Neural progenitor cell (in vitro differentiated cells): ENCODE measurements at regions not wholly inside any gene's neighbourhood (a gene's known extent, or its start where the extent isn't known, plus 50 kb on each side); places are given as distances from the start of the nearest gene placed in this dataset.

ENCODE experiments used
- DNase-seq: peaks from one replicate; pipeline ENCODE4 v3.0.0-alpha.2; 2016; ENCODE audit warnings: low spot score
- H2AFZ ChIP-seq: fragments of 200-600 bp; sonication (generic); replicated peaks from 2 replicates; pipeline ENCODE4 v1.6.1; 2016; ENCODE audit warnings: antibody characterized with exemption
- H3F3A ChIP-seq: fragments of 200-600 bp; sonication (generic); 2 replicates; pipeline ENCODE4 v1.6.1; 2016; ENCODE audit warnings: antibody characterized with exemption, low read depth
- H3K27ac ChIP-seq: fragments of 200-600 bp; sonication (generic); 2 replicates; pipeline ENCODE4 v1.5.1; 2016; ENCODE audit warnings: mild to moderate bottlenecking
- H3K27me3 ChIP-seq: fragments of 200-600 bp; sonication (generic); 2 replicates; pipeline ENCODE4 v1.6.1; 2016; ENCODE audit warnings: mild to moderate bottlenecking, moderate library complexity
- H3K36me3 ChIP-seq: fragments of 200-600 bp; sonication (generic); 2 replicates; pipeline ENCODE4 v1.5.1; 2016
- H3K4me1 ChIP-seq: fragments of 200-600 bp; sonication (generic); 2 replicates; pipeline ENCODE4 v1.6.1; 2016; ENCODE audit warnings: mixed run types
- H3K4me2 ChIP-seq: fragments of 200-600 bp; sonication (generic); 2 replicates; pipeline ENCODE4 v1.6.1; 2016
- H3K4me3 ChIP-seq: fragments of 200-600 bp; sonication (generic); 2 replicates; pipeline ENCODE4 v1.5.1; 2016
- H3K79me2 ChIP-seq: fragments of 200-600 bp; sonication (generic); 2 replicates; pipeline ENCODE4 v1.6.1; 2016; ENCODE audit warnings: low read depth
- H3K9ac ChIP-seq: fragments of 200-600 bp; sonication (generic); 2 replicates; pipeline ENCODE4 v1.6.1; 2016
- H3K9me3 ChIP-seq: fragments of 200-600 bp; sonication (generic); 2 replicates; pipeline ENCODE4 v1.5.1; 2016; ENCODE audit warnings: low read depth
- H4K20me1 ChIP-seq: fragments of 200-600 bp; sonication (generic); 2 replicates; pipeline ENCODE4 v1.6.1; 2016; ENCODE audit warnings: low read depth
- H3K27ac Mint-ChIP-seq: 3 replicates; pipeline ENCODE4 v1.8.0; 2021; ENCODE audit warnings: mixed read lengths
- H3K27me3 Mint-ChIP-seq: 2 replicates; pipeline ENCODE4 v1.8.0; 2022; ENCODE audit warnings: low read depth, mild to moderate bottlenecking, inconsistent platforms, moderate library complexity, mixed read lengths; ENCODE audit not compliant: insufficient read depth
- H3K36me3 Mint-ChIP-seq: 3 replicates; pipeline ENCODE4 v1.8.0; 2021; ENCODE audit warnings: mixed read lengths
- H3K4me1 Mint-ChIP-seq: 3 replicates; pipeline ENCODE4 v1.8.0; 2021; ENCODE audit warnings: mixed read lengths
- H3K4me3 Mint-ChIP-seq: 3 replicates; pipeline ENCODE4 v1.8.0; 2021; ENCODE audit warnings: mild to moderate bottlenecking, moderate library complexity, mixed read lengths
- H3K9me3 Mint-ChIP-seq: 3 replicates; pipeline ENCODE4 v1.8.0; 2020; ENCODE audit warnings: mixed read lengths
- EZH2 ChIP-seq: fragments of 200-600 bp; sonication (generic); IDR thresholded peaks from 2 replicates; pipeline ENCODE4 v1.6.1; 2017; ENCODE audit warnings: antibody characterized with exemption, mild to moderate bottlenecking, moderate library complexity
- EZH2phosphoT487 ChIP-seq: fragments of 200-600 bp; sonication (generic); IDR thresholded peaks from 2 replicates; pipeline ENCODE4 v1.6.1; 2017; ENCODE audit warnings: antibody characterized with exemption
- TF ChIP-seq, protein P1 (sequence below): fragments of 200-600 bp; sonication (generic); IDR thresholded peaks from 2 replicates; pipeline ENCODE4 v1.5.1; 2017; ENCODE audit warnings: antibody characterized with exemption, mild to moderate bottlenecking

DNA sequence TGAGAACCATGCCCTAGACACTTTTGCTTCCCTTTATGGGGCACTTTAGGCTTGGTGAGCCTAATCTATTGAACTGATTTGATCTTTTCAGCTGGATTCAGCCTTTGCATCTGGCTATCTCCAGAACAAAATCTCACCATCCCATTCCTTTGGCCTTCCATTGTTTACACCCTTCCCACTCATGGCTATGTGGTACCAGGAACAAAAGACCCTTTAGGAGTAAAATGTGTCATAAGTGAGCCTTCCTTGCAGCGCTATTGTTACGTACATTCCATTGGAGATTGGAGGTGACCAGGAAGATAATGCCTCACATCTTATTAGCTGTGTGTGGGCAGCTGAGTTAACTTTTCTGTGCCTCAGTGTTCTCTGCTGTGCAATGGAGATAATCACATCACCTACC is 188.4 kb downstream of the SATB1 start:
- H3K4me3 ChIP-seq = no peak overlapping the region
- Mint-ChIP-seq H3K27me3 (peaks cover 10% of the 10 kb centered on the region), H3K4me1 (peaks cover 38% of the 10 kb centered on the region), H3K9me3 (no peaks in the 10 kb centered on the region), H3K4me3 (no peak overlapping the region), H3K27ac (no peak overlapping the region), H3K36me3 (no peaks in the 10 kb centered on the region)
- H3K9ac ChIP-seq = no peak overlapping the region
- H4K20me1 ChIP-seq = peaks cover 82% of the 10 kb centered on the region
- H3K27me3 ChIP-seq = peaks cover 100% of the 10 kb centered on the region
- peak; percentile 65 for DNase-seq
- H3F3A ChIP-seq = peaks cover 26% of the 10 kb centered on the region
- H3K9me3 ChIP-seq = no peaks in the 10 kb centered on the region
- H3K4me1 ChIP-seq = peaks cover 38% of the 10 kb centered on the region
- no peaks in the 10 kb centered on the region for H3K36me3 ChIP-seq
- H3K79me2 ChIP-seq = no peaks in the 10 kb centered on the region
- H3K27ac ChIP-seq = no peak overlapping the region
- peak overlapping the region; percentile 33 for H3K4me2 ChIP-seq
- TF ChIP-seq EZH2phosphoT487 = peak; percentile 6
- no peak for TF ChIP-seq EZH2
- no peak overlapping the region for H2AFZ ChIP-seq

DNA sequence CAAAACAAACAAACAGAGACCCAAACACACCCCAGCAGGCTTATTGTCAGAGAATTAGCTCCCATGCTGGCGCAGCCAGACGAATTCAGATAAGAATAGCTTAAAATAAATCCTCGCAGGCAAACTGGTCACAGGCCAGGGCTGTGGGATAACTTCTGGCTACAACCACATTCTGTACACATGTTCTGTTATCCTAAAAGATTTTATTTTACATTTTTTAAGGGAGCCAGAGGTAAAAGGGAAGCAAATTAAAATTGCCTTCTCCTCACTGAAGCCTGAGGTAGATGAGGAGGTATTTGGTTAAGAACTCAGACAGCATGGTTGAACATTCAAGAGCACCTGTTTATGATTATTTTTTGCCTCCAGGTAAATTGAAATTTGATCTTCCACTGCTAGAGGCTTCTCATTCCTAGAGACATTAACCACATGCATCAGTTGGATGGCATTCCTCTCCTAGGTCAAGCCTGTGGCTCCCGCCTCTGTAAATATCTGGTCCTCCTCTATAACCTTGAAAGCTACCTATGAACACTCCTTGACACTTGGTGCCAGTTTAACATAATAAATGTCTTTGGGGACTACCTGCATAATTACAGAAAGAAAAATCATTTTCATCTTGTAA is 190.3 kb downstream of the SATB1 start:
- DNase-seq = no peak
- Mint-ChIP-seq H3K27me3 (peaks cover 10% of the 10 kb centered on the region), H3K4me3 (peak overlapping the region; percentile 50), H3K4me1 (peaks cover 38% of the 10 kb centered on the region), H3K36me3 (no peaks in the 10 kb centered on the region), H3K9me3 (no peaks in the 10 kb centered on the region), H3K27ac (no peak overlapping the region)
- Histone ChIP-seq H3K4me1 (peaks cover 38% of the 10 kb centered on the region), H3K9ac (no peak overlapping the region), H3K9me3 (no peaks in the 10 kb centered on the region), H3F3A (peaks cover 26% of the 10 kb centered on the region), H4K20me1 (peaks cover 84% of the 10 kb centered on the region), H3K27ac (no peak overlapping the region), H3K36me3 (no peaks in the 10 kb centered on the region), H3K4me2 (peak overlapping the region; percentile 51), H3K4me3 (no peak overlapping the region), H3K27me3 (peaks cover 100% of the 10 kb centered on the region), H2AFZ (no peak overlapping the region), H3K79me2 (no peaks in the 10 kb centered on the region)
- TF ChIP-seq, protein P1, sequence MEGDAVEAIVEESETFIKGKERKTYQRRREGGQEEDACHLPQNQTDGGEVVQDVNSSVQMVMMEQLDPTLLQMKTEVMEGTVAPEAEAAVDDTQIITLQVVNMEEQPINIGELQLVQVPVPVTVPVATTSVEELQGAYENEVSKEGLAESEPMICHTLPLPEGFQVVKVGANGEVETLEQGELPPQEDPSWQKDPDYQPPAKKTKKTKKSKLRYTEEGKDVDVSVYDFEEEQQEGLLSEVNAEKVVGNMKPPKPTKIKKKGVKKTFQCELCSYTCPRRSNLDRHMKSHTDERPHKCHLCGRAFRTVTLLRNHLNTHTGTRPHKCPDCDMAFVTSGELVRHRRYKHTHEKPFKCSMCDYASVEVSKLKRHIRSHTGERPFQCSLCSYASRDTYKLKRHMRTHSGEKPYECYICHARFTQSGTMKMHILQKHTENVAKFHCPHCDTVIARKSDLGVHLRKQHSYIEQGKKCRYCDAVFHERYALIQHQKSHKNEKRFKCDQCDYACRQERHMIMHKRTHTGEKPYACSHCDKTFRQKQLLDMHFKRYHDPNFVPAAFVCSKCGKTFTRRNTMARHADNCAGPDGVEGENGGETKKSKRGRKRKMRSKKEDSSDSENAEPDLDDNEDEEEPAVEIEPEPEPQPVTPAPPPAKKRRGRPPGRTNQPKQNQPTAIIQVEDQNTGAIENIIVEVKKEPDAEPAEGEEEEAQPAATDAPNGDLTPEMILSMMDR = no peak
- TF ChIP-seq EZH2 = no peak
- no peak for TF ChIP-seq EZH2phosphoT487

DNA sequence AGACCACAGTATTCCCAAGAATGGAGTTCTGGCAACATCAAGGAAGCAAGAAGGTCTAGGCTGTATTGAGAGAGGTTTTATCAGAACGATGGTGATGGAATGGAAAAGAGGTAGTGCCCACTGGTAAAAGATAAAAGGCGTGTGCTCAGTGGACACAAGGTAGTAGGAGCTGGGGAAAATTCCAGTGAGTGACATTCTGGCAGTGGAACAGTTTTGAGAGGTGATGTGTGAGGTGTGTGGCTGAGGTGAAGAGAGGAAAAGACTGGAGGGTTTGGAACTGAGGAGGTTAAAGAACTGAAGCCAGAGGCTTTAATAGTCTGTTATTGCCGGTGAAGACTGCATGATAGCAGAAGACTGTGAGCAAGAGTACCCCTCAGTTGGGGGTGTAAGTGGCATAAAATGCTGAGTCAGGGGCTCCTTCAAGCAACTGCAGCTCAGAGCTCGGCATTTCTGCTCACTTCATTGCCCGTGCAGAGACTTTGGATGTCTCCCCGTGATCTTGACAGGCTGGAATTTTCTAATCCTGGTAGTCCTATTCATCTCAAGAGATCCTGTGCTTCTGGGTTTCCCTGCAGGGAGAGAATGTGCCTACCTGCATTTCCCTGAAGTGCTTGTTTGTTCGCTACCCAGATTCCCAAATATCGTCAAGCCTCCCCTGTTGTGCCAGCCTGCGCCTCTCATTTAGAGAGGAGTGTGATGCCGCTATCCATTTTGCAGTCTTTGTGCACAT is 191.0 kb downstream of the SATB1 start:
- H3K27ac ChIP-seq = no peak overlapping the region

More for the DNA sequence above, 191.0 kb downstream of the SATB1 start:
- H3F3A ChIP-seq = peaks cover 26% of the 10 kb centered on the region
- TF ChIP-seq, protein P1 = no peak
- peak; percentile 100 for TF ChIP-seq EZH2phosphoT487
- TF ChIP-seq EZH2 = no peak
- peak overlapping the region; percentile 50 for H3K4me3 Mint-ChIP-seq
- H3K36me3 Mint-ChIP-seq = no peaks in the 10 kb centered on the region
- DNase-seq = peak; percentile 83
- no peaks in the 10 kb centered on the region for H3K9me3 ChIP-seq
- no peak overlapping the region for H3K27ac Mint-ChIP-seq
- H3K4me2 ChIP-seq = peak overlapping the region; percentile 51
- peaks cover 100% of the 10 kb centered on the region for H3K27me3 ChIP-seq
- H3K4me3 ChIP-seq = no peak overlapping the region
- peaks cover 38% of the 10 kb centered on the region for H3K4me1 ChIP-seq
- H3K27me3 Mint-ChIP-seq = peaks cover 10% of the 10 kb centered on the region
- peaks cover 38% of the 10 kb centered on the region for H3K4me1 Mint-ChIP-seq
- H2AFZ ChIP-seq = no peak overlapping the region
- no peaks in the 10 kb centered on the region for H3K79me2 ChIP-seq
- H4K20me1 ChIP-seq = peaks cover 81% of the 10 kb centered on the region
- no peak overlapping the region for H3K9ac ChIP-seq
- H3K36me3 ChIP-seq = no peaks in the 10 kb centered on the region
- H3K9me3 Mint-ChIP-seq = no peaks in the 10 kb centered on the region
